HepG2 (cell line): ENCODE measurements at regions not wholly inside any gene's neighbourhood (a gene's known extent, or its start where the extent isn't known, plus 50 kb on each side); places are given as distances from the start of the nearest gene placed in this dataset.

Experiments used
- AGO1 ChIP-seq: fragments of 200-400 bp; formaldehyde crosslinking; IDR thresholded peaks from 2 replicates; pipeline ENCODE4 v1.6.1; 2017; ENCODE audit warnings: mild to moderate bottlenecking, low read depth, low read length, moderate library complexity; ENCODE audit not compliant: poor library complexity, severe bottlenecking
- CREBL2 ChIP-seq: sonication (generic); formaldehyde crosslinking; IDR thresholded peaks from 2 replicates; pipeline ENCODE4 v1.8.1; 2023; ENCODE audit warnings: missing genetic modification reagents, mild to moderate bottlenecking, borderline replicate concordance
- CTCF ChIP-seq: sonication (generic); formaldehyde crosslinking; IDR thresholded peaks from 2 replicates; pipeline ENCODE4 v1.5.0; 2020; ENCODE audit warnings: mild to moderate bottlenecking, missing genetic modification reagents, moderate library complexity
- SMAD1 ChIP-seq: sonication (generic); formaldehyde crosslinking; IDR thresholded peaks from 2 replicates; pipeline ENCODE4 v1.4.0; 2020; ENCODE audit warnings: missing genetic modification reagents, low read depth, mild to moderate bottlenecking, borderline replicate concordance
- ZBTB7B ChIP-seq: sonication (generic); formaldehyde crosslinking; IDR thresholded peaks from 2 replicates; pipeline ENCODE4 v1.4.0; 2020; ENCODE audit warnings: missing genetic modification reagents
- ZNF431 ChIP-seq: sonication (generic); formaldehyde crosslinking; IDR thresholded peaks from 2 replicates; pipeline ENCODE4 v1.9.0; 2022; ENCODE audit warnings: missing genetic modification reagents, low read depth, mild to moderate bottlenecking, borderline replicate concordance

GRCh38 chr2:105636109-105636740 is 108.5 kb upstream of the NCK2 start:
- TF ChIP-seq SMAD1: no peak
- no peak for TF ChIP-seq CREBL2
- no peak for TF ChIP-seq AGO1
- TF ChIP-seq ZBTB7B (CRISPR knock-in tag): no peak
- no peak for TF ChIP-seq ZNF431 (CRISPR knock-in tag)
- no peak for TF ChIP-seq CTCF (CRISPR knock-in tag)
